ENCODE measurements at regions not wholly inside any gene's neighbourhood (a gene's known extent, or its start where the extent isn't known, plus 50 kb on each side); places are given as distances from the start of the nearest gene placed in this dataset.

DNA sequence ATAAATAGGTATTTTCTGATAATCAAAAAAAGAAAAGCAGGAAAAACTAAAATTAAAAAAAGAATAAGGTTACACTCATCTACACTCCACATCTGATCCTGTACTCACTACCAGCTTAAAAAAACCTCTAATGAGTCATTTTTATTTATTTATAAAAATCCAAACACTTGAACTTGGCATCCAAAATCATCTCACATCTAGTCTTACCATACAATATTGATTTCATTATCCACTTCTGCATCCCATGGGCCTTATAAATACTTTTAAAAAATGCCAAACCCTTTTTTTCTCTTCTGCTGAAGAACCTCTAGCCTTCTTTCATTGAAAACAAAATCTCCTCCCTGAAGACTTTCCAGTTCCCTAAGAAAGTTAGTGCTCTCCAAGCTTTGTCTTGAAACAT is 109.7 kb downstream of the TMTC3 start:
- DNase-seq = no peak

DNA sequence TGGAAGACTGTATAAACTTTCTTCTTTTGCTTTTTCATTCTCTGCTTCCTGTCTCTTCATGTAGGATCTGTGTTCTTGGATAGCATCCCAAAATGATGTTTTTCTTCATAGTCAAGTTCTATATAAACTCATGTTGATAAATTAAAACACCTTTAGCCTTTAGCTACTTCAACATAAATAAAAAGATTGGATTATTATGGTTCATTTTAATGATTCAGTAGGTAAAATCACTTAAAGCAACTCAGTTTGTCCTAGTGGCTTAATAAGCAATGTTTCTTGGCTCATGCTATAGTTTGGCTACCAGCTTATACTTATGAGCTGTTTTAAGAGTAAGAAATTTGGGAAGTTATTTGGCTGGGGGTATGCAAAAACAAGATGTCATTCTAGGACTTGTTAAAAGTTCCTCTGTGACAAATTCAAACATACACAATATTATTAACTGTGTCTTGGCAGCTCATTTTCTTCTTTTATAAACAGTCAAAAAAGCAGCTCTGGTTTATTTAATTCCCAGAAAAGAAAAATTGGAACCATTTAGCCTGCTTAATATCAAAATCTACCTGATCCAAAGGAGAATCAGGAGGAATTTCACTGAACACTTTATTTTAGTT is 111.4 kb downstream of the TMTC3 start:
- no peak for DNase-seq

DNA sequence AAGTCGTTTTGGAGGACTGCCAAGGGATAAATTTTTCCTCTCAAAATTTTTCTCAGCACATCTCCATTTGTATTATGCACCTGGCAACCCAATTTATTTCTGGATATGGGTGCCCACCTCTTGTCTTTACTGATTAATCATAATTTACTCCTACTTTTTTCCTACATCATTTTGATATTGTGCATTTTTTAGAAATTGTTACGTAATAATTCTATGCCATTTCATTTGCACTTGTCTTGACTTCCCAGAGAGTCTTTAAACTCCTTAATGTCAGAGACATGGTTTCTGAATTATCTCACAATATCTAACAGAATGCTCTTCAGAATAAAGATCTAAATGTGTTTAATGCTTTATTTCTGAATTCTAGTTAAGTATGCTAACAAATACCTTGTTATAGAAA is 113.1 kb downstream of the TMTC3 start:
- DNase-seq = no peak

DNA sequence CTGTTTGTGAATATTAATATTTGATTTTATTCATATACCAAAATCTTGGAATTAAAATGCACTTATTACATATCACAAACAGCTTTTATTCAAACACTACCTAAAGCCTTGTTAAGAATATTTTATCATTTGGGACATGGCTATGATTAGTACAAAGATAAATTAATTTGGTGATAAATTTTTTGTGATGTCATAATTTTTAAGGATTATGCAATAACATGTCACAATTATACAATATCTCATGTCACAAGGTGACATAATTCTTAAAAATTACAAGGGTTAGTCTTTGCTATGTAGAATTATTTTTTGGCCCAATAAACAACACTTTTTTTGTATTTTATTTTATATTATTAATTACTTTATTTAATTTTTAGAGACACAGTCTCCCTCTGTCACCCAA is 113.7 kb downstream of the TMTC3 start:
- DNase-seq = no peak

DNA sequence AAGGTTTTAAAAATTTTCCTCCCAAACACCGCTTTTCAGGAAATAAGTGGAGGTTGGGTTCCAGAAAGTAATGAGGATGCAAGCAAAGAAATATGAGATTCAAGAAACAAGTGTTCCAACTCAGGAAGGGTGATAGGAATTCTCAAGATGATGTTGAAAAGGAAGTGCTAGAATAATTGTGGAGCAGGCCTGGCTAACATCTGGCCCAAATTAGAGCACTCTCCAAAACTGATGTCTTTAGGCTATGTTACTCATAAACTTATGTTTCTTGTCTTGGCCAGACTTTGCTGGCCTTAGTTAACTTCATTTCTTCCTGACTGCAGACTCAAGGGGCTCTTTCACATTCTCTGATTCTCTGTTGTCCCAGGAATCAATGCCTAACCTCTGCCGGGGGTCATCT is 116.3 kb downstream of the TMTC3 start:
- DNase-seq = no peak

DNA sequence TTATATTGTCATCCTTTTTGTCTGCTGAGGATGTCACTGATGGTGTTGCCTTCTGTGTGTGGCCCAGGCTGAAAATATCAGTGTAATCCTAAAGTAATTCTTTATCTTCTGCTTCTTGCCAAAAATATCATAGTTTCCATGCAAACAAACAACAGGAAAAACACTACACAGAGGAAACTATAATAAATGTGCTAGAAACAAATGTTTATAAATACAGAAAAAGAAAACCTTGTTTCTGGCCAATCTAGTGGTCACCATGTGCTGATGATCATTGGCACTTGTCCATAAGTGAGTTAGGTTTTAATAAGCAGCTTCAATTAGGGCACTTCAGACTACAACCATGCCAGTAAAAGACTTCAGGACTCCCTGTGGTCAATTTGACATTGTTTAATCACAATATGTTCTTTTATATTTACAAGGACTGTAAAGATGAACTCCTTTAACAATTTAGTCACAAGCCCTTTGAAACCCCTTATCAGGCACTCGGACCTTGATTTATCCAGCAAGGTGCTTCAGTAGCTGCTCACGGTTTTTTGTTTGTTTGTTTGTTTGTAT is 124.8 kb downstream of the TMTC3 start:
- peak; percentile 35 for DNase-seq

DNA sequence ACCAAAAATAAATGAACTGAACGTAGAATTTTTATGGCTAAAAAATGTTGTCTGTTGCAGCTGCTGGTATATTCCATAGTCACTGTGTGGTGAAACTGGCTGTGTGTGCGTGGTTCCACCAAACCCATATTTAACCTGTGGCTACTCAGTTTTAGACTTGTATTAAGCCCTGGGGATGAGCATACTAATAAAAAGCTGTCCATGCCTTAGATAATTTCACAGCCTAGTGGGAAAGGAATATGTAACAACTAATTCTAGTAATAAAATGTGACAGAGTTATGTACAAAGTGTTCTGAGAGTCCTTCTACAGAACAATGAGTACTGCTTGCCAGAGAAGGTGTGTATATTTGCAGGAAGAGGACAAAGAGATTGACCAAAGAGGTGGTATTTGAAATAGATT is 125.5 kb downstream of the TMTC3 start:
- DNase-seq = no peak

DNA sequence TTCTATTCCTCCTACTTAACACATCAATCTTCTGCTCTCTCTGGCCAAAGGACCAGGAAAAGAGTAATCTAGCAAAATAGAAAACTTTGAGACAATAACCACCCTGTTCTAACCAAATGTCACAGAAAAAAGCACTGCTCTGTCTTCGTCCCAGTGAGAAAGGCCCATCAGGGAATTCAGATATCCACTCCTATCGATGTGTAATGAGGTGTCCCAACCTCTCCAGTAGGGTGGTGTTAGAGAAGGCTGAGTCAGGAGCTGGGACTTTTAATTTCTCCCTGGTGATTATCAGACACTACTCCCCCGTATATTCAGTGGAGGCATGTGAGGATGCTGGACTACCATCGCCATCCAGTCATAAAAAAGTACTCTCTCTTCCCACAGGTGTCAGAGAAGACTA is 130.3 kb downstream of the TMTC3 start:
- DNase-seq = no peak

DNA sequence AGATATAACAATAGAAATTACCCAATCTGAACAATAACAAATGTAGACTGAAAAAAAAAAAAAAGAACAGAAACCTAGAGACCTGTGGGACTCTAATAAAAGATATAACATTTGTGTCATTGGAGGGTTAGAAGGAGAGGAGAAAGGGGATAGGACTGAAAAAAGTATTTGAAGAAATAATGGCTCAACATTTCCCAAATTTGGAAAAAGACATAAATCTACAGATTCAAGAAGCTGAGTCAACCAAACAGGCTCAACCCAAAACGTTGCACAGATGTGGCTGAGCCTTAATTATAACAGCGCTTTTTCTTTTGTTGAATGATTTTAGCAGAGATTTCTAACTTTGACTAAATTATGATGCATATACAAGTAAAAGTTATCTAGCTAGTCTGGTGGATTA is 131.3 kb downstream of the TMTC3 start:
- no peak for DNase-seq

DNA sequence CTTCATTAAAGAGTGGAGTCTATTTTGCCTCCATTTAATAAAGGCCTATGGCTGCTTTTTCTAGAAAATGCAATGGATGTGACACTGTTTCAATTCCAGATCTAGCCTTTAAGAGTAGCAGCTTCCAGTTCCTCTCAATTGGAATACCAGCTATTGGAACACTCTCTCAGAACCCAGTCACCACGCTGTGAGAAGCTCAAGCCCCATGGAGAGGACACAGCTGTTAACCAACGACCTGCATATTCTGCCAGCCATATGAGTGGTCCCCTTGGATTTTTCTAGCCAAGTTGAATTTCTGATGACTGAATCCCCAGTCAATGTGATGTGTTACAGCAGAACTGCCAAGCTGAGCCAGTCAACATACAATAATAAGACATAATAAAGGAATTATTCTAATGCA is 131.8 kb downstream of the TMTC3 start:
- no peak for DNase-seq

DNA sequence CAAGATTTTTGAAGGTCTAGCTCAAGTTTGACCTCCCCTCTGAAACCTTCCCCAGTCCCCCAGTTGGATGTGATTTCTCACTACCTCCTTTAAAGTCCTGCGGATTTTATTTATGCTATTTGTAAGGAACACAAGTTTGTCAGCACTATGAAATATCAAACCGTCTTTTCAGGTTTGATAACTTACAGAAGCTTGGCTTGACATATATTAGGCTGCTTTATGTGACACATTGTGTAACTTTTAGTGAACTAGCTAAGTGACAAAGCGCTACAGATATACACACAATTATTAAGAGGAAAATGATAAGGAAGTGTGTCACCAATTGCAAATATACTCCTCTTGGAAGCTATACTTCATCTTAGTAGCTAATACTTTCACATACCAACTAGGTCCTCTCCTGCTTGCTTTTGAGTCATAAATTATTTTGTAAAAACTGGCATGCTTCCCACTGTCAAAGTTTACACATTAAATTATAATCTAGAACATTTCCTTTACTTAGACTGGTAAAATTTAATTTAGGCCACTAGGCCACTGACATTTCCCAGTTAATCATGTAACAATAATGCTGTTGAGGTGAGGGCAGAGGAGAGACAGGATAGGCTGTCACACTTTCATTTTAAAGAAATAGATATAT is 149.5 kb downstream of the TMTC3 start:
- DNase-seq = no peak

DNA sequence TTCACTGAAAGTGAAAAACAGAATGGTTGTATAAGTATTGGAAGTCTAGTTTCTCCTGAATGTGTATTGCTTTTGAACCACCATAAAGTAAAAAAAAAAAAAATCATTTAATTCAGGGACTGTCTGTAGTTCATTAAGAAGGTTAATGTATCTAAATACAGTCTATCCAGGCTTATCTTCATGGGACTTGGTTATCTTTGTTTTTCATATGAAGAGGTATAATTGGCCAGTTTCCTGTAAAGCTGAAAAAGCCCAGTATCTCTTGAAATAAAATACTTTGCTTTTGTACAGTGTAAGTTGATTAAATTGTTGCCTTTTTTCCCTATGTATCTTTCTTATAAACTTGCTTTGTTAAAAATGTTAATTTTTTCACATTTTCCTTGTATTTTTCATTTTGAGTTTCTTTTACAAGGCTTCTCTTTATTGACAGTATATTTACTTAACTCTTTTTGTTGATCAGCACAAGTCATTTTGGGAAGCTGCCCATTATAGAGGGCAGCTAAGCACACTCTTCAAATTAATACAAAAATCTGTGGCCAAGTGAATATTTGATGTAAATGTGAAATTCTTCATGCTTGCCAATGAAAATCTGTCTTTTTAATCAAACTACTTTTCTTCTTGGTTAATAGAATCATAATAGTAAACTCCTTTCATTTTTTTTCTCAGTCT is 156.0 kb downstream of the TMTC3 start:
- peak; percentile 2 for DNase-seq

DNA sequence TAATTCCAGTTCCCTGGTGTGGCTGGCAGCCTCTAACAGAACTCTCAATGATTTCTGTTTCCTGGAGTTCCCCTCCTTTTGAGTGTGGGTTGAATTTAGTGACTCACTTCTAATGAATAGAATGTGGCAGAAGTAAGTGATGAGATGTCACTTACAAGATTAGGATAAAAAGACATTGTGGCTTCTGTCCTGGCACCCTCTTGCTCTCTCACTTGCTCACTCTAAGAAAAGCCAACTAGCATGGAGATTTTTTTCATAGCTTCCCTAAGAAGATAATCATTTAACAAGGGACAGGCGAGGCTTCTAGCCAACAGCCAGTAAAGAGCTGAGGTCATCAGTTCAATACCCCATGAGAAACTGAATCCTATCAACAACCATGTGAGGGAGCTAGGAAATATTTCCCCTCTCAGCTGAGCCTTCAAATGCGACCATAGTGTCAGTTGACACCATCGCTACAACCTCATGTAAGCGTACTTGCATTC is 156.7 kb downstream of the TMTC3 start:
- DNase-seq = peak; percentile 68

DNA sequence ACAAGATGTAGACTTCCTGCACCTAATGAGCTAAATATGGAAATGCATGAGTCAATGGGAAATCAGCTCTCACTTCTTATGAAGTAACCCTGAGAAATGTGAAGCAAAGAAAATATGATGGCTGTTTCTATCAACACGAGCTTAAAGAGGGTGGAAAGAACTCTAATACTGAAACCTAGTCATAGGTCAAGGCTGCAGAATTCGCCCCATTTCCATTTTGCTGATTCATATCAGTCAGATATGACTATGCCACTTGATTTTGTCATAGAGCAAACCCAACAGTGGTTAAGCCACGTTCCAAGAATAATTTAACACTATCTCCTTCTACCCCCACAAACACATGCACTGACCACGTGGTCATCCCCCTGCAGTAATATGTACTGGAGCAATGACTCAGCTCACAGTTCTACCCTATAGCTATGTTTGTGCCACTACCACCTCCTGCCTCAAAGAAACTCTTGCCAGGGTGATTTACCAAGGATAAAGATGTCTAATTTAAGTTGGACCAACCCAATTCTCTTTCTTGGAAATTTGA is 157.5 kb downstream of the TMTC3 start:
- DNase-seq = no peak

DNA sequence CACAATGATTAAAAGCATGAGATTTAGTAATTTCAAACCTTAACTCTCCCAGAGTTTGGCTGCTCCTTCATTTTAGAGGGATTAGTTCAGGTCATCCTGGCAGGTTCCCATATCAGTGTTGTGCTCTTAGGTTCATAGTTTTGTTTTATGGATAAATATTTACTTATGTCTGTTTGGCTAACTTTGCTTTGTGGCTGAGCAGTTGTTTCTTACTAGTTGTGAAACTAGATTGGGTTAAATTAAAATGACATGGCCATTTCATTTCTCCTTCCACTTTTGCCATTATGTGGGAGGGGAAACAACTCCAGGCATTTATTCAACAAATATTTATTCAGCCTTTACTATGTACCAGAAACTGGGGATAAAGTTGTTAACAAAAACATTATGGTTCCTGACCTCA is 158.8 kb downstream of the TMTC3 start:
- DNase-seq = no peak

DNA sequence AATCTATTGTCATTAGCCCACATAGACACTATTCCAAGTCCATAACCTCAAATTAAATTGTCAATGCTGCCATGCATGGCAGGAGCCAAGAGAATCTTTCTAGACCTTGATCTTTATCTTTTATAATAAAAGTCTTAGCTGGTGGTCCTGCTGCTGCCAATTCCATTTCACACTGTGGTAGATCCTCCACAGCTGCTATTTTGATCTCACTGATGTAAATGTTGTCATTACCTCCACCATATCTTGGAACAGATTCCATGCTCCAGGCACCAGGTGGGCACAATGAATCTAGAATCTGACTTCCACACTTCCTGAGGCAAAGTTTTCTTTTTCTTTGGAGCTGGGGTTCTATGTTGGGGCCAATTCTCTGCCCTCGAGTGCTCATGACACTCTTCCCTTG is 161.2 kb downstream of the TMTC3 start:
- DNase-seq = no peak

DNA sequence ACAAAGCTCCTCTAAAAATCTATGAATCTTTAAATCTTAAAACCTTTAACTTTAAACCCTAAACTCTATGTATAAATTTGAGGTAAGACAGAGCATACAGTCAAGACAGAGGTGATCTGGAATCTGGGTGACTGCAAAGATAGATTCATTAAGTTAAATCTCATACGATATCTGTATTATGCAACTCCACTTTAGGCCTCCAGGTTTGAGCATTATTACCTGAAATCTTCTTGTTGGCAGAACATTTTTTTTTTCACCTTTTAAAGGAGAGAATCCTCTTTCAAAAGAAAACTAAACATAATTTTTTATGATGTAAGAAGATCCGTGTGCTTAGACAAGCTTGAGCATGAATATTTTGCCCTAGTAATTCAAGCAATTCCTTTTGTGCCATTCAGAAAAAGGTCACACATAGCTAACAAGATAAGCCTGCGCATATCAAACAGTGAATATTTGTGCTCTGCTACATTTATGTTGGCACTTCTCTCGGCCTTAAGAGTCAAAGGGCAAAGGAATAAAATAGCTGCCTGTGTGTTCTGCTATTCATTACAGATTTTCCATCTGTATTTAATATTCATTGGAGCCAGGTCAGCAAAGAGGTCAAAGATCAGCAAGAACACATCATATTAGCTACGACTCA is 163.3 kb downstream of the TMTC3 start:
- DNase-seq = no peak

DNA sequence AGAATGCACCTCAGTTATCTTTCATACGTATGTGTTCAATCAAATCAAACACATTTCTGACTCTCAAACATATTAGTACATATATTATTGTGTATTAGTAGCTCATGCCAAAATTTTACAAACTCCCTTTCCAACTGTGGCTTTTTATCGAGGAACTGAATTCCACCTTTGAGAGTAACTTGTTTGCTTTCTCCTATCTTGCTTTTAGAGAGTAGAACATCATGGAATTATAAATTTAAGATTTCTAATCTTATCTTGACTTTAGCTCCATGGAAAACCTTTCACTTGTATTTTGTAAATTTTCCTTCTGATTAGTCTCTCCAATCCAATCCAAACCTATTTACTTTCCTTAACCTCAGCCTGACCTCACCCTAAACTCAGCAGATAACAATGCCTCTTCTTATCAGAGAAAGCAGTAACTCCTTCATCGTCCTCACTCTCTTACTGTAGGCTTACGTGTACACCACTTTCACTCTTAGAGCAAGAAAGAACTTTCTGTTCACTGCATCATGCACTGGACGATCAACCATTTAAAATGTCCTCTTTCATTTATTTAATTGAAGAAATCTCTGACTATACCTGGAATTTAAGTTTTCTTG is 164.5 kb downstream of the TMTC3 start:
- DNase-seq = no peak

DNA sequence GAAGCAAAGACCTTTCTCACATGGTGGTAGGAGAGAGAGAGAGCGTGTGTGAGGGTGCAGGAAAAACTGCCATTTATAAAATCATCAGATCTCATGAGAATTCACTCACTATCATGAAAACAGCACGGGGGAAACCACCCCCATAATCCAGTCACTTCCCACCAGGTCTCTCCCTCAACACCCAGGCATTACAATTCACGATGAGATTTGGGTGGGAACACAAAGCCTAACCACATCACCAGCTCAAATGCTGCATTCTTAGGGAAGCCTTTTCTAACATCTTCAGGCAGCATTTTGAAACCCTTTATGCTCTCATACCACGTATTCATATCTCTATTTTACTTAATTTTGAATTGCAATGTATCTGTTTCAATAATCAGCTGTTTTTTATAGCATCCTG is 165.9 kb downstream of the TMTC3 start:
- no peak for DNase-seq

DNA sequence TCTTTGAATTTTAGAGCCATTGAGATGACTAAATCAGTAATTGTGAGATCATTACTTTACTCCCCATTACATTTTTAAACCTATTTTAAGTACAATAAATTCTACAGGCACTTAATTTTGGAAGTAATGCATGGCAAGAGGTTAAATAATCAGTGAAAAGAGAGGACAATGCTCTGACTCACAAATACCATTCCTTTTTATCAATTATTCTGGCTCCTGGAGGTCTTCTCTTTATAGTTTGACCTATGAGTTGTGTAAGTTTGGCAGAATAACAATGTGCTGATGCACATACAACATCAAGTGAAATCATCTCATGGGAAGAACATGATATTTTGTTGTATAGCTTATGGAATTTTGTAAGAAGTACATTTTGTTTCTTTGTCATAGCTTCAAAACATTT is 166.7 kb downstream of the TMTC3 start:
- DNase-seq = no peak

DNA sequence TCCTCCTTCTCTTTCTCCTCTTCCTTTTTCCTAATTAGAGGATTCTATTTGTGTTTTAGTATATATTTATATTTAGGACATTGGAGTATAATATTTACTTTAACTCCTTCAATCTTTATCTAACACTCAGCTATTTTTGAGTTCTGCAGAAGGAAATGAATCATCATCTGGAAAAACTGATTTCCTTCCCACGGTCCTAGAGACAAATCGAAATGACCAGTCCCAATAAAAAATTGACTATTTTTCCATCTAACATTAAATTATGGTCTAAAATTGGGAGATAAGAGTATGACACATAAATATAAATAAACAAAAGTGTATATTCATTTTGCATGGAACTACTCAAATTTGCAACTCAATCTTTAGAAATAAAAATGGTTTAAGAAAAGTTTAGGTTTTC is 167.4 kb downstream of the TMTC3 start:
- no peak for DNase-seq

DNA sequence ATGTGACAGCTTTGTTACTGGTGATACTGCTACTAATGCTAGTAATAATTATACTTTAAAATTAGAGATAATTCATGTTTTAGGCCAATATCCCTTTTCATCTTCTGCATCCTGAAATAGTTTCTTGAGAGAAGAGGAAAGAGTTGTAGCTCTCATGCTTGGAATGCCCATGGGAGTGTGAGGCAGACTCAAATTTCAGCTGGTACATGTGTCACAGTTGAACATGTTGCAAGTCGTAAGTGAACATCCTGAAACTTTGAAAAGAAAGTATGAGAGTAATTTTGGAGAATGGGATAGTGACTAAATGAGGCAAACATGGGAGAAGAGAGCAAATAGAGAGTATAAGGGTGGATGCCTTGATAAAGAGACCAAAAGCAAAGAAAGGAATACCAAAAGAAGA is 168.0 kb downstream of the TMTC3 start:
- DNase-seq = no peak

DNA sequence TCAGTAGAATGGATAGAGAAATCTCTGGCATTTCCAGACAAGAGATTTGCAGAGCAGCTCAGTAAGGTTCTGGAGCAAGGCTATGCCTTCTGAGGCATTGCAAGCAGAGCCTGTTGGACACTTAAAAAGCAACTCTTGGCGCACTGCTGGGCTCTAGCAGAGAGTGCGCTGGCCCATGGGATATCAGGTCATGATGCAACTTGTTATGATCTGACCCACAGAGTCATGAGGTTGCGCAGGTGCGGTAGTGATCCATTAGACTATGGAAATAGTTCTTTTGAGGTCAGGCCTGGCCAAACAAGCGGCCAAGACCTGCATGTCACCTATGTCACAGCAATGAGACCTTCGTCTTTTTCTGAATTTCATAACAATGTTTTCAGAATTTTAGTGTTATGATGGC is 168.6 kb downstream of the TMTC3 start:
- DNase-seq = no peak
